Neural cell (in vitro differentiated cells): ENCODE measurements at regions not wholly inside any gene's neighbourhood (a gene's known extent, or its start where the extent isn't known, plus 50 kb on each side); places are given as distances from the start of the nearest gene placed in this dataset.
"Not testable (repeated sequence)": the region's sequence is repeated elsewhere in the genome, so short reads cannot be mapped to it uniquely, and the experiment has no call there.

Source experiments
- H2AFZ ChIP-seq: fragments of 200-600, 300-800 bp; sonication (generic), shearing (Covaris generic); 2 replicates; pipeline ENCODE4 v1.6.0; 2014; ENCODE audit warnings: low read depth, mild to moderate bottlenecking, antibody characterized with exemption, low read length, moderate library complexity
- H3F3A ChIP-seq: fragments of 200-600 bp; shearing (Covaris generic); 2 replicates; pipeline ENCODE4 v1.6.1; 2016; ENCODE audit warnings: mild to moderate bottlenecking, moderate library complexity, mixed read lengths, antibody characterized with exemption, low read length; ENCODE audit not compliant: insufficient read depth, poor library complexity, severe bottlenecking
- H3K27ac ChIP-seq: fragments of 200-600, 300-800 bp; sonication (generic), shearing (Covaris generic); 2 replicates; pipeline ENCODE4 v1.5.1; 2014; ENCODE audit warnings: mild to moderate bottlenecking, low read length, moderate library complexity
- H3K27me3 ChIP-seq: fragments of 300-800, 200-600 bp; sonication (generic), shearing (Covaris generic); 2 replicates; pipeline ENCODE4 v1.6.0; 2014; ENCODE audit warnings: mild to moderate bottlenecking, low read depth, low read length, moderate library complexity; ENCODE audit not compliant: insufficient read depth
- H3K36me3 ChIP-seq: fragments of 300-800, 200-600 bp; sonication (generic), shearing (Covaris generic); 2 replicates; pipeline ENCODE4 v1.5.1; 2014; ENCODE audit warnings: mild to moderate bottlenecking, antibody characterized with exemption, low read length, moderate library complexity; ENCODE audit not compliant: insufficient read depth
- H3K4me2 ChIP-seq: fragments of 300-800, 200-600 bp; sonication (generic), shearing (Covaris generic); 2 replicates; pipeline ENCODE4 v1.6.0; 2014; ENCODE audit warnings: mild to moderate bottlenecking, low read length
- H3K4me3 ChIP-seq: fragments of 300-800, 200-600 bp; sonication (generic), shearing (Covaris generic); 2 replicates; pipeline ENCODE4 v1.5.1; 2014; ENCODE audit warnings: mild to moderate bottlenecking, low read length, moderate library complexity
- H3K79me2 ChIP-seq: fragments of 200-600 bp; shearing (Covaris generic); replicated peaks from 2 replicates; pipeline ENCODE4 v1.6.0; 2014; ENCODE audit warnings: mild to moderate bottlenecking, low read length, moderate library complexity; ENCODE audit not compliant: insufficient read depth
- H3K9ac ChIP-seq: fragments of 300-800, 200-600 bp; sonication (generic), shearing (Covaris generic); 2 replicates; pipeline ENCODE4 v1.6.1; 2016; ENCODE audit warnings: mild to moderate bottlenecking, low read length, mixed read lengths
- H3K9me2 ChIP-seq: fragments of 200-600 bp; shearing (Covaris generic); 2 replicates; pipeline ENCODE4 v1.6.1; 2016; ENCODE audit warnings: mild to moderate bottlenecking, low read length, mixed read lengths; ENCODE audit not compliant: insufficient read depth
- H3K9me3 ChIP-seq: fragments of 200-600, 300-800 bp; sonication (generic), shearing (Covaris generic); 2 replicates; pipeline ENCODE4 v1.6.1; 2016; ENCODE audit warnings: mild to moderate bottlenecking, mixed run types, low read length, moderate library complexity, mixed read lengths
- H4K20me1 ChIP-seq: fragments of 200-600 bp; shearing (Covaris generic); 2 replicates; pipeline ENCODE4 v1.6.1; 2016; ENCODE audit warnings: mild to moderate bottlenecking, mixed run types; ENCODE audit not compliant: insufficient read depth
- EP300 ChIP-seq: fragments of 450-650 bp; conservative IDR thresholded peaks from 2 replicates; pipeline ENCODE4 v1.6.1; 2014; ENCODE audit warnings: antibody characterized with exemption, mild to moderate bottlenecking, moderate library complexity; ENCODE audit not compliant: poor library complexity, severe bottlenecking
- EZH2 ChIP-seq: fragments of 200-600, 300-800 bp; shearing (Covaris generic), sonication (generic); IDR thresholded peaks from 2 replicates; pipeline ENCODE4 v1.6.1; 2014; ENCODE audit warnings: antibody characterized with exemption, low read length, borderline replicate concordance, mild to moderate bottlenecking; ENCODE audit not compliant: insufficient read depth, poor library complexity, severe bottlenecking
- MXI1 ChIP-seq: fragments of 450-650 bp; conservative IDR thresholded peaks from 2 replicates; pipeline ENCODE4 v1.6.1; 2014; ENCODE audit warnings: antibody characterized with exemption, mild to moderate bottlenecking; ENCODE audit not compliant: poor library complexity, severe bottlenecking
- POLR2AphosphoS5 ChIP-seq: IDR thresholded peaks from 2 replicates; pipeline ENCODE4 v1.6.1; 2012
- RAD21 ChIP-seq: fragments of 450-650 bp; conservative IDR thresholded peaks from 2 replicates; pipeline ENCODE4 v1.6.1; 2014; ENCODE audit warnings: antibody characterized with exemption, mild to moderate bottlenecking, moderate library complexity
- SMC3 ChIP-seq: fragments of 450-650 bp; conservative IDR thresholded peaks from 2 replicates; pipeline ENCODE4 v1.6.1; 2014; ENCODE audit warnings: antibody characterized with exemption, mild to moderate bottlenecking, moderate library complexity; ENCODE audit not compliant: poor library complexity
- TAF1 ChIP-seq: IDR thresholded peaks from 2 replicates; pipeline ENCODE4 v1.6.1; 2012; ENCODE audit warnings: low read depth
- TF ChIP-seq, protein P1 (sequence below): IDR thresholded peaks from 2 replicates; pipeline ENCODE4 v1.6.1; 2012; ENCODE audit warnings: borderline replicate concordance
- TF ChIP-seq, protein P2 (sequence below): fragments of 450-650 bp; IDR thresholded peaks from 2 replicates; pipeline ENCODE4 v1.5.1; 2014; ENCODE audit warnings: antibody characterized with exemption, mild to moderate bottlenecking, moderate library complexity; ENCODE audit not compliant: poor library complexity, severe bottlenecking

DNA sequence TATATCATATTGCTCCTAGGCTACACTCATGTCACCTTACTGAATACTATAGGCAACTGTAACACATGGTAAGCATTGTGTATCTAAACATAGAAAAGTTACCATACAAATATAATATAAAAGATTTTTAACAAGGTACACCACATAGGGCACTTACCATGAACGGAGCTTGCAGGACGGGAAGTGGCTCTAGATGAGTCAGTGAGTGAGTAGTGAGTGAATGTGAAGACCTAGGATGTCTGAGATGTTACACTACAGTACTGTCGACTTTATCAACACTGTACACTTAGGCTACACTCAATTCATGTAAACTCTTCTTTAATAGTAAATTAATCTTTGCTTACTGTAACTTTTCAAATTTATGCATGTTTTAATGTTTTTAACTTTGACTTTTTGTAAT is 81.0 kb upstream of the PLD5 start:
- Histone ChIP-seq H3K27me3 (no peaks in the 10 kb centered on the region), H3K9me3 (no peaks in the 10 kb centered on the region), H4K20me1 (no peaks in the 10 kb centered on the region), H3K9ac (no peak overlapping the region), H3K4me3 (no peak overlapping the region), H3K27ac (no peak overlapping the region), H3K36me3 (no peaks in the 10 kb centered on the region), H2AFZ (no peak overlapping the region), H3K4me2 (no peak overlapping the region), H3K9me2 (no peaks in the 10 kb centered on the region), H3F3A (no peaks in the 10 kb centered on the region), H3K79me2 (no peaks in the 10 kb centered on the region)
- no peak for TF ChIP-seq EP300
- TF ChIP-seq MXI1 = no peak
- TF ChIP-seq RAD21 = no peak
- no peak for TF ChIP-seq SMC3
- TF ChIP-seq, protein P1, sequence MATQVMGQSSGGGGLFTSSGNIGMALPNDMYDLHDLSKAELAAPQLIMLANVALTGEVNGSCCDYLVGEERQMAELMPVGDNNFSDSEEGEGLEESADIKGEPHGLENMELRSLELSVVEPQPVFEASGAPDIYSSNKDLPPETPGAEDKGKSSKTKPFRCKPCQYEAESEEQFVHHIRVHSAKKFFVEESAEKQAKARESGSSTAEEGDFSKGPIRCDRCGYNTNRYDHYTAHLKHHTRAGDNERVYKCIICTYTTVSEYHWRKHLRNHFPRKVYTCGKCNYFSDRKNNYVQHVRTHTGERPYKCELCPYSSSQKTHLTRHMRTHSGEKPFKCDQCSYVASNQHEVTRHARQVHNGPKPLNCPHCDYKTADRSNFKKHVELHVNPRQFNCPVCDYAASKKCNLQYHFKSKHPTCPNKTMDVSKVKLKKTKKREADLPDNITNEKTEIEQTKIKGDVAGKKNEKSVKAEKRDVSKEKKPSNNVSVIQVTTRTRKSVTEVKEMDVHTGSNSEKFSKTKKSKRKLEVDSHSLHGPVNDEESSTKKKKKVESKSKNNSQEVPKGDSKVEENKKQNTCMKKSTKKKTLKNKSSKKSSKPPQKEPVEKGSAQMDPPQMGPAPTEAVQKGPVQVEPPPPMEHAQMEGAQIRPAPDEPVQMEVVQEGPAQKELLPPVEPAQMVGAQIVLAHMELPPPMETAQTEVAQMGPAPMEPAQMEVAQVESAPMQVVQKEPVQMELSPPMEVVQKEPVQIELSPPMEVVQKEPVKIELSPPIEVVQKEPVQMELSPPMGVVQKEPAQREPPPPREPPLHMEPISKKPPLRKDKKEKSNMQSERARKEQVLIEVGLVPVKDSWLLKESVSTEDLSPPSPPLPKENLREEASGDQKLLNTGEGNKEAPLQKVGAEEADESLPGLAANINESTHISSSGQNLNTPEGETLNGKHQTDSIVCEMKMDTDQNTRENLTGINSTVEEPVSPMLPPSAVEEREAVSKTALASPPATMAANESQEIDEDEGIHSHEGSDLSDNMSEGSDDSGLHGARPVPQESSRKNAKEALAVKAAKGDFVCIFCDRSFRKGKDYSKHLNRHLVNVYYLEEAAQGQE = no peak
- no peak for TF ChIP-seq TAF1
- no peak for TF ChIP-seq POLR2AphosphoS5
- TF ChIP-seq, protein P2, sequence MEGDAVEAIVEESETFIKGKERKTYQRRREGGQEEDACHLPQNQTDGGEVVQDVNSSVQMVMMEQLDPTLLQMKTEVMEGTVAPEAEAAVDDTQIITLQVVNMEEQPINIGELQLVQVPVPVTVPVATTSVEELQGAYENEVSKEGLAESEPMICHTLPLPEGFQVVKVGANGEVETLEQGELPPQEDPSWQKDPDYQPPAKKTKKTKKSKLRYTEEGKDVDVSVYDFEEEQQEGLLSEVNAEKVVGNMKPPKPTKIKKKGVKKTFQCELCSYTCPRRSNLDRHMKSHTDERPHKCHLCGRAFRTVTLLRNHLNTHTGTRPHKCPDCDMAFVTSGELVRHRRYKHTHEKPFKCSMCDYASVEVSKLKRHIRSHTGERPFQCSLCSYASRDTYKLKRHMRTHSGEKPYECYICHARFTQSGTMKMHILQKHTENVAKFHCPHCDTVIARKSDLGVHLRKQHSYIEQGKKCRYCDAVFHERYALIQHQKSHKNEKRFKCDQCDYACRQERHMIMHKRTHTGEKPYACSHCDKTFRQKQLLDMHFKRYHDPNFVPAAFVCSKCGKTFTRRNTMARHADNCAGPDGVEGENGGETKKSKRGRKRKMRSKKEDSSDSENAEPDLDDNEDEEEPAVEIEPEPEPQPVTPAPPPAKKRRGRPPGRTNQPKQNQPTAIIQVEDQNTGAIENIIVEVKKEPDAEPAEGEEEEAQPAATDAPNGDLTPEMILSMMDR = no peak
- TF ChIP-seq EZH2 = no peak

DNA sequence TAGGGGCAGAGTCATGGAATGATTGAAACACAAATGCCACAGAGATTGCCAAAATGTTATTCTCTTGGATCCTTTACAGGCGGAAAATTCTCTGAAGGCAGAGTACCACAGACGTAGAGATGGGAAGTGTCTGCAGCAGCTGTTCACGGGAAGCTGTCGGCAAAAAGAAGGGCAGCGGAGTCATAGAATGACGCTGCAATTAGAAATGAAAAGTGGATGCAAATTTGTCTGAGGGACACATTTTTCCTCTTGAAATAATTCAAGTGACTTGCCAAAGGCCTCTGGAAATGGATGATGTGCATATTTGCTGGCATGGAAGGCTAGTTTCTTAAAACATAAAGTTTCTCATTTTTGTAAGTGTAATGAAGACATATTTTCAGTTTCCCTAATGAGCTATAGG is 77.5 kb upstream of the PLD5 start:
- H3K36me3 ChIP-seq = no peaks in the 10 kb centered on the region
- H3K9ac ChIP-seq = no peak overlapping the region
- no peaks in the 10 kb centered on the region for H3K79me2 ChIP-seq
- no peaks in the 10 kb centered on the region for H3K9me3 ChIP-seq
- H3K4me2 ChIP-seq = no peak overlapping the region
- no peak overlapping the region for H2AFZ ChIP-seq
- TF ChIP-seq RAD21 (no peak), EP300 (no peak), MXI1 (no peak), POLR2AphosphoS5 (no peak), TAF1 (no peak), EZH2 (no peak), SMC3 (no peak)
- TF ChIP-seq, protein P2 = no peak
- TF ChIP-seq, protein P1 = no peak
- H3K27ac ChIP-seq = no peak overlapping the region
- H4K20me1 ChIP-seq = no peaks in the 10 kb centered on the region
- H3K4me3 ChIP-seq = no peak overlapping the region
- H3K9me2 ChIP-seq = no peaks in the 10 kb centered on the region
- no peaks in the 10 kb centered on the region for H3F3A ChIP-seq
- H3K27me3 ChIP-seq = no peaks in the 10 kb centered on the region

DNA sequence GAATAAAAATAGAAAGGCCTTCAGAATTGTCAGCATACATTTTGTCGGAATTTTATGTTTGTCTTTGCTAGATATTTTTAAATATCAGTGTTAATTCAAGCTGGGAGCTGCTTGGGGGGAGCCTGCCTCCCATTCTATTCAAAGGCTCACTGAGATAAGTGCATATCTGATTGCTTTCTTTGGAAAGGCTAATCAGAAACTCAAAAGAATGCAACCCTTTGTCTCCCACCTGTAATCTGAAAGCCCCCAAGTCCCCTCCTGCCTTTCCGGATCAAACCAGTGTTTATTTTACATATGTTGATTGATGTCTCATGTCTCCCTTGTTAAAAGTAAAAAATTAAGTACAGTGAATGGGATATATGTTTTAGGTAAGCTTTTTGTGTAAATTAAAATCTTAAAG is 69.3 kb upstream of the PLD5 start:
- not testable (repeated sequence) for H3K27ac ChIP-seq, H3K36me3 ChIP-seq, H3K9me3 ChIP-seq, H3K27me3 ChIP-seq, H3K4me2 ChIP-seq, H2AFZ ChIP-seq, H3K79me2 ChIP-seq, H3F3A ChIP-seq, H3K9me2 ChIP-seq, H4K20me1 ChIP-seq, H3K9ac ChIP-seq, H3K4me3 ChIP-seq
